Coronary artery (tissue), 2 donors: ENCODE measurements at regions not wholly inside any gene's neighbourhood (a gene's known extent, or its start where the extent isn't known, plus 50 kb on each side); places are given as distances from the start of the nearest gene placed in this dataset.

ENCODE experiments used
- DNase-seq: peaks from one replicate; pipeline ENCODE4 v3.0.0-alpha.2; 2017; ENCODE audit warnings: low spot score
- H3K27ac ChIP-seq, 2 donors: fragments of 200-600 bp; sonication (generic); one replicate each; pipeline ENCODE4 v1.5.1; 2016 to 2019
- H3K4me3 ChIP-seq: fragments of 200-600 bp; sonication (generic); 2 replicates; pipeline ENCODE4 v1.5.1; 2016; ENCODE audit warnings: mild to moderate bottlenecking, moderate library complexity
- CTCF ChIP-seq: fragments of 200-600 bp; sonication (generic); IDR thresholded peaks from one replicate; pipeline ENCODE4 v1.5.1; 2019; ENCODE audit warnings: antibody characterized with exemption

GRCh38 chr4:136056748-136057147, 1475.5 kb downstream of the PCDH18 start:
- no peak for DNase-seq
- no peak for TF ChIP-seq CTCF
- H3K27ac ChIP-seq = no peak overlapping the region
- no peak overlapping the region for H3K4me3 ChIP-seq

GRCh38 chr4:136055360-136055759, 1476.9 kb downstream of the PCDH18 start:
- Histone ChIP-seq H3K4me3 (no peak overlapping the region), H3K27ac (no peak overlapping the region)
- DNase-seq = no peak
- no peak for TF ChIP-seq CTCF

GRCh38 chr4:136036744-136037143, 1495.5 kb downstream of the PCDH18 start:
- DNase-seq = no peak
- no peak overlapping the region for H3K4me3 ChIP-seq
- TF ChIP-seq CTCF = no peak

GRCh38 chr4:136032391-136032790, 1499.9 kb downstream of the PCDH18 start:
- DNase-seq = no peak
- H3K27ac ChIP-seq = no peak overlapping the region

More at GRCh38 chr4:136036744-136037143, 1495.5 kb downstream of the PCDH18 start:
- H3K27ac ChIP-seq = no peak overlapping the region

GRCh38 chr4:136025540-136025939, 1506.8 kb downstream of the PCDH18 start:
- H3K4me3 ChIP-seq = no peak overlapping the region
- no peak for DNase-seq
- TF ChIP-seq CTCF = no peak
- no peak overlapping the region for H3K27ac ChIP-seq

More at GRCh38 chr4:136032391-136032790, 1499.9 kb downstream of the PCDH18 start:
- TF ChIP-seq CTCF = no peak
- H3K4me3 ChIP-seq = no peak overlapping the region

- Histone ChIP-seq H3K4me3 (no peak overlapping the region), H3K27ac (no peak overlapping the region)
- no peak for TF ChIP-seq CTCF
- DNase-seq = no peak
Observed at GRCh38 chr4:136017556-136017955, 1514.7 kb downstream of the PCDH18 start.

- DNase-seq = no peak
- H3K4me3 ChIP-seq = no peak overlapping the region
- no peak overlapping the region for H3K27ac ChIP-seq
- no peak for TF ChIP-seq CTCF
Observed at GRCh38 chr4:136012220-136012619, 1520.1 kb downstream of the PCDH18 start.
